ENCODE measurements at regions not wholly inside any gene's neighbourhood (a gene's known extent, or its start where the extent isn't known, plus 50 kb on each side); places are given as distances from the start of the nearest gene placed in this dataset.
"Not testable (repeated sequence)": the region's sequence is repeated elsewhere in the genome, so short reads cannot be mapped to it uniquely, and the experiment has no call there.

GRCh38 chr1:232859216-232859615 lies 54.0 kb downstream of the MAP10 start:
- H3K4me1 ChIP-seq (ENCODE audit: control extremely low read depth in 1 of 4, control insufficient read depth in 4 of 4, insufficient read depth in 4 of 4, low read length in 3 of 4) = peaks cover 0 to 5% (median 2%) of the 10 kb centered on the region in 4 experiments
- H3K9me3 ChIP-seq (ENCODE audit: control extremely low read depth in 1 of 5, control insufficient read depth in 4 of 5, insufficient read depth in 2 of 5, low read depth in 1 of 5, low read length in 4 of 5) = no peaks in the 10 kb centered on the region
- no peak overlapping the region for H3K4me3 ChIP-seq (ENCODE audit: control insufficient read depth in 1 of 7, extremely low read depth in 1 of 7, insufficient read depth in 4 of 7, low read depth in 2 of 7, low read length in 6 of 7)
- POLR2A ChIA-PET = no interaction called here
- CTCF ChIA-PET = no interaction called here
- no peaks in the 10 kb centered on the region for H3K27me3 ChIP-seq (replicated peaks in 2 of 5; ENCODE audit: control insufficient read depth in 4 of 5, insufficient read depth in 5 of 5, low read length in 4 of 5)
- no peaks in the 10 kb centered on the region for H3K36me3 ChIP-seq (ENCODE audit: control insufficient read depth in 4 of 4, insufficient read depth in 4 of 4, low read length in 3 of 4)
- DNase-seq = no peak
- no peak overlapping the region for H3K27ac ChIP-seq (ENCODE audit: insufficient read depth in 1 of 2, low read depth in 1 of 2, low read length in 2 of 2, poor library complexity in 1 of 2, severe bottlenecking in 2 of 2)
- WGBS (ENCODE audit: insufficient coverage) = 100% methylated on average over 1 of the region's 2 CpGs

- 98% methylated on average over 4 of the region's 4 CpGs for WGBS (ENCODE audit: insufficient coverage)
- Histone ChIP-seq H3K9me3 (ENCODE audit: control extremely low read depth in 1 of 5, control insufficient read depth in 4 of 5, insufficient read depth in 2 of 5, low read depth in 1 of 5, low read length in 4 of 5) (no peaks in the 10 kb centered on the region), H3K4me1 (ENCODE audit: control extremely low read depth in 1 of 4, control insufficient read depth in 4 of 4, insufficient read depth in 4 of 4, low read length in 3 of 4) (no peaks in the 10 kb centered on the region), H3K27me3 (replicated peaks in 2 of 5; ENCODE audit: control insufficient read depth in 4 of 5, insufficient read depth in 5 of 5, low read length in 4 of 5) (no peaks in the 10 kb centered on the region), H3K36me3 (ENCODE audit: control insufficient read depth in 4 of 4, insufficient read depth in 4 of 4, low read length in 3 of 4) (no peaks in the 10 kb centered on the region), H3K27ac (ENCODE audit: insufficient read depth in 1 of 2, low read depth in 1 of 2, low read length in 2 of 2, poor library complexity in 1 of 2, severe bottlenecking in 2 of 2) (no peak overlapping the region), H3K4me3 (ENCODE audit: control insufficient read depth in 1 of 7, extremely low read depth in 1 of 7, insufficient read depth in 4 of 7, low read depth in 2 of 7, low read length in 6 of 7) (no peak overlapping the region)
- ChIA-PET CTCF (no interaction called here), POLR2A (no interaction called here)
- no peak for DNase-seq
Observed at GRCh38 chr1:232861107-232861506, 55.9 kb downstream of the MAP10 start.

GRCh38 chr1:232863544-232864275 lies 58.5 kb downstream of the MAP10 start:
- H3K36me3 ChIP-seq (ENCODE audit: control insufficient read depth in 4 of 4, insufficient read depth in 4 of 4, low read length in 3 of 4) = no peaks in the 10 kb centered on the region
- 93% methylated on average over 6 of the region's 10 CpGs for WGBS (ENCODE audit: insufficient coverage)
- no peaks in the 10 kb centered on the region for H3K27me3 ChIP-seq (replicated peaks in 2 of 5; ENCODE audit: control insufficient read depth in 4 of 5, insufficient read depth in 5 of 5, low read length in 4 of 5)
- no peak overlapping the region for H3K4me3 ChIP-seq (ENCODE audit: control insufficient read depth in 1 of 7, extremely low read depth in 1 of 7, insufficient read depth in 4 of 7, low read depth in 2 of 7, low read length in 6 of 7)
- no peak overlapping the region for H3K27ac ChIP-seq (ENCODE audit: insufficient read depth in 1 of 2, low read depth in 1 of 2, low read length in 2 of 2, poor library complexity in 1 of 2, severe bottlenecking in 2 of 2)
- no peak for DNase-seq
- CTCF ChIA-PET = no interaction called here
- H3K9me3 ChIP-seq (ENCODE audit: control extremely low read depth in 1 of 5, control insufficient read depth in 4 of 5, insufficient read depth in 2 of 5, low read depth in 1 of 5, low read length in 4 of 5) = no peaks in the 10 kb centered on the region
- POLR2A ChIA-PET = no interaction called here
- no peaks in the 10 kb centered on the region for H3K4me1 ChIP-seq (ENCODE audit: control extremely low read depth in 1 of 4, control insufficient read depth in 4 of 4, insufficient read depth in 4 of 4, low read length in 3 of 4)

GRCh38 chr1:232865102-232865931 lies 60.1 kb downstream of the MAP10 start:
- no peak for DNase-seq
- POLR2A ChIA-PET = no interaction called here
- Histone ChIP-seq H3K27ac (ENCODE audit: insufficient read depth in 1 of 2, low read depth in 1 of 2, low read length in 2 of 2, poor library complexity in 1 of 2, severe bottlenecking in 2 of 2) (no peak overlapping the region), H3K27me3 (replicated peaks in 2 of 5; ENCODE audit: control insufficient read depth in 4 of 5, insufficient read depth in 5 of 5, low read length in 4 of 5) (no peaks in the 10 kb centered on the region), H3K4me1 (ENCODE audit: control extremely low read depth in 1 of 4, control insufficient read depth in 4 of 4, insufficient read depth in 4 of 4, low read length in 3 of 4) (no peaks in the 10 kb centered on the region), H3K4me3 (ENCODE audit: control insufficient read depth in 1 of 7, extremely low read depth in 1 of 7, insufficient read depth in 4 of 7, low read depth in 2 of 7, low read length in 6 of 7) (no peak overlapping the region), H3K9me3 (ENCODE audit: control extremely low read depth in 1 of 5, control insufficient read depth in 4 of 5, insufficient read depth in 2 of 5, low read depth in 1 of 5, low read length in 4 of 5) (no peaks in the 10 kb centered on the region), H3K36me3 (ENCODE audit: control insufficient read depth in 4 of 4, insufficient read depth in 4 of 4, low read length in 3 of 4) (no peaks in the 10 kb centered on the region)
- WGBS (ENCODE audit: insufficient coverage) = 97% methylated on average over 8 of the region's 9 CpGs
- CTCF ChIA-PET = no interaction called here

- Histone ChIP-seq H3K4me3 (ENCODE audit: control insufficient read depth in 1 of 7, extremely low read depth in 1 of 7, insufficient read depth in 4 of 7, low read depth in 2 of 7, low read length in 6 of 7) (no peak overlapping the region), H3K4me1 (ENCODE audit: control extremely low read depth in 1 of 4, control insufficient read depth in 4 of 4, insufficient read depth in 4 of 4, low read length in 3 of 4) (no peaks in the 10 kb centered on the region), H3K27ac (ENCODE audit: insufficient read depth in 1 of 2, low read depth in 1 of 2, low read length in 2 of 2, poor library complexity in 1 of 2, severe bottlenecking in 2 of 2) (no peak overlapping the region), H3K9me3 (ENCODE audit: control extremely low read depth in 1 of 5, control insufficient read depth in 4 of 5, insufficient read depth in 2 of 5, low read depth in 1 of 5, low read length in 4 of 5) (no peaks in the 10 kb centered on the region), H3K27me3 (replicated peaks in 2 of 5; ENCODE audit: control insufficient read depth in 4 of 5, insufficient read depth in 5 of 5, low read length in 4 of 5) (no peaks in the 10 kb centered on the region), H3K36me3 (ENCODE audit: control insufficient read depth in 4 of 4, insufficient read depth in 4 of 4, low read length in 3 of 4) (no peaks in the 10 kb centered on the region)
- WGBS (ENCODE audit: insufficient coverage) = 86% methylated on average over 6 of the region's 6 CpGs
- DNase-seq = peak in 2 of 3 donors; percentile 12 to 19
- ChIA-PET CTCF (no interaction called here), POLR2A (no interaction called here)
Observed at GRCh38 chr1:232868793-232869491, 63.7 kb downstream of the MAP10 start.

- H3K36me3 ChIP-seq (ENCODE audit: control insufficient read depth in 4 of 4, insufficient read depth in 4 of 4, low read length in 3 of 4); POLR2A ChIA-PET; H3K4me1 ChIP-seq (ENCODE audit: control extremely low read depth in 1 of 4, control insufficient read depth in 4 of 4, insufficient read depth in 4 of 4, low read length in 3 of 4); DNase-seq; H3K4me3 ChIP-seq (ENCODE audit: control insufficient read depth in 1 of 7, extremely low read depth in 1 of 7, insufficient read depth in 4 of 7, low read depth in 2 of 7, low read length in 6 of 7); H3K27ac ChIP-seq (ENCODE audit: insufficient read depth in 1 of 2, low read depth in 1 of 2, low read length in 2 of 2, poor library complexity in 1 of 2, severe bottlenecking in 2 of 2); H3K27me3 ChIP-seq (replicated peaks in 2 of 5; ENCODE audit: control insufficient read depth in 4 of 5, insufficient read depth in 5 of 5, low read length in 4 of 5); H3K9me3 ChIP-seq (ENCODE audit: control extremely low read depth in 1 of 5, control insufficient read depth in 4 of 5, insufficient read depth in 2 of 5, low read depth in 1 of 5, low read length in 4 of 5); CTCF ChIA-PET: not testable (repeated sequence)
- WGBS (ENCODE audit: insufficient coverage) = 99% methylated on average over 16 of the region's 34 CpGs
Observed at GRCh38 chr1:232871291-232871969, 66.2 kb downstream of the MAP10 start.
